Brain microvascular endothelial cell (primary cell): ENCODE measurements at regions not wholly inside any gene's neighbourhood (a gene's known extent, or its start where the extent isn't known, plus 50 kb on each side); places are given as distances from the start of the nearest gene placed in this dataset.
A peak's percentile ranks its signal among the peaks of the same experiment; 100 is the strongest.

ENCODE experiments used
- DNase-seq: peaks from one replicate; pipeline ENCODE4 v3.0.0-alpha.2; 2020
- H3K27ac ChIP-seq: fragments of 250-450 bp; sonication (Bioruptor Pico); 2 replicates; pipeline ENCODE4 v1.5.1; 2020; ENCODE audit warnings: mild to moderate bottlenecking, moderate library complexity
- H3K27me3 ChIP-seq: fragments of 250-450 bp; sonication (Bioruptor Pico); replicated peaks from 2 replicates; pipeline ENCODE4 v1.5.1; 2020; ENCODE audit warnings: mild to moderate bottlenecking
- H3K36me3 ChIP-seq: fragments of 250-450 bp; sonication (Bioruptor Pico); replicated peaks from 2 replicates; pipeline ENCODE4 v1.5.1; 2020; ENCODE audit warnings: mild to moderate bottlenecking
- H3K4me3 ChIP-seq: 2 replicates; pipeline ENCODE4 v1.5.1; 2011; ENCODE audit warnings: low read depth, mild to moderate bottlenecking, control low read depth, low read length, moderate library complexity
- in situ Hi-C: cut with HindIII; loops from 2 replicates; pipeline ENCODE4 v1.10.0; 2017; ENCODE audit warnings: low sequenced_read_pairs, low pct_ligation_motif_present
- TF ChIP-seq, protein P1 (sequence below): IDR thresholded peaks from 2 replicates; pipeline ENCODE4 v1.5.1; 2011; ENCODE audit warnings: low read depth, mild to moderate bottlenecking, moderate library complexity, low read length, control low read depth, inconsistent platforms; ENCODE audit errors: missing control alignments

DNA sequence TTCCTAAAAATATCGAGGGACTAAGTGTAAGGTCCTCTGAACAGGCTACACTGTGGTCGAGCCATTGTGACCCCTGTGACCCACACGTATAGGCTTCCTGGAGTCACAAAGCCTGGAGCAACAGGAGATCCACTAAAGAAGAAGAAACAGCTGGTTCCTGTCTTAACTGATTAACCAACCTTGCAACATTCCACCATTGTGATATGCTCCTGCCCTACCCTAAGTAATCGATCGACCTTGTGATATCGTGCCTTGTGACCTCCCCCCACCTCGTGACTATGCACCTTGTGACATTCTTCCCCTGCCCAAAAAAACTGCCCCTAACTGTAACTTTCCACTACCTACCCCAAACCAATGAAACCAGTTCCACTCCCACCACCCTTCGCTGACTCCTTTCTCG lies 304.6 kb upstream of the FAM78B start:
- in situ Hi-C loops, result no loop called here
- TF ChIP-seq, protein P1, sequence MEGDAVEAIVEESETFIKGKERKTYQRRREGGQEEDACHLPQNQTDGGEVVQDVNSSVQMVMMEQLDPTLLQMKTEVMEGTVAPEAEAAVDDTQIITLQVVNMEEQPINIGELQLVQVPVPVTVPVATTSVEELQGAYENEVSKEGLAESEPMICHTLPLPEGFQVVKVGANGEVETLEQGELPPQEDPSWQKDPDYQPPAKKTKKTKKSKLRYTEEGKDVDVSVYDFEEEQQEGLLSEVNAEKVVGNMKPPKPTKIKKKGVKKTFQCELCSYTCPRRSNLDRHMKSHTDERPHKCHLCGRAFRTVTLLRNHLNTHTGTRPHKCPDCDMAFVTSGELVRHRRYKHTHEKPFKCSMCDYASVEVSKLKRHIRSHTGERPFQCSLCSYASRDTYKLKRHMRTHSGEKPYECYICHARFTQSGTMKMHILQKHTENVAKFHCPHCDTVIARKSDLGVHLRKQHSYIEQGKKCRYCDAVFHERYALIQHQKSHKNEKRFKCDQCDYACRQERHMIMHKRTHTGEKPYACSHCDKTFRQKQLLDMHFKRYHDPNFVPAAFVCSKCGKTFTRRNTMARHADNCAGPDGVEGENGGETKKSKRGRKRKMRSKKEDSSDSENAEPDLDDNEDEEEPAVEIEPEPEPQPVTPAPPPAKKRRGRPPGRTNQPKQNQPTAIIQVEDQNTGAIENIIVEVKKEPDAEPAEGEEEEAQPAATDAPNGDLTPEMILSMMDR, result no peak
- Histone ChIP-seq H3K27me3 (no peaks in the 10 kb centered on the region), H3K36me3 (no peaks in the 10 kb centered on the region), H3K4me3 (no peak overlapping the region), H3K27ac (no peak overlapping the region)
- DNase-seq, result no peak

DNA sequence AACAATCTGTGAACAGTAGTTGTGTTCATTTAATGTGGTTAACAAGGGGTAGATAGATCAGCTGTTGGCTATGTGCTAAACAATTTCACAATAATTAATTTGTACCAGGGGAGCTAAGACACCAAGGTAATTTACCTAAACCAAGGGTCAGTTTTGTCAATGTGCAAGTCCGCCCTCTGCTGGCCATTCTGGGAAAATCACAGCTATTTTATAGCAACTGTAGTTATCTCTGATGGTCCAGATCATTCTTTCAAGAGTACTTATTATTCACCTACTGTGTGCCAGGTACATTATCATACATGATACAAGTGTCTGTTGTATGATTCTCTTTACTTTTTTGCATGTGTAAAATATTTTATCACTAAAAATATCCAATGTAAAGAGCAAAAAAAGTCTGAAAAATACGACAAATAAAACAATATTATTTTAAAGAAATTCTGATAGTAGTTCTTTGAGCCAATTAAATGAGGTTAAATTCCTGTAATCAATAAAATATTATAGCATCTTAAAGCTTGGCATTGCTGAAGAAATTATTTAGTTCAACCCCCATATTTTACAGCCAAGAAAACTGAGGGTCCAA lies 312.3 kb upstream of the FAM78B start:
- Histone ChIP-seq H3K27ac (no peak overlapping the region), H3K27me3 (no peaks in the 10 kb centered on the region), H3K4me3 (no peak overlapping the region), H3K36me3 (no peaks in the 10 kb centered on the region)
- TF ChIP-seq, protein P1, result peak; percentile 83
- in situ Hi-C loops, result no loop called here
- DNase-seq, result peak; percentile 39

DNA sequence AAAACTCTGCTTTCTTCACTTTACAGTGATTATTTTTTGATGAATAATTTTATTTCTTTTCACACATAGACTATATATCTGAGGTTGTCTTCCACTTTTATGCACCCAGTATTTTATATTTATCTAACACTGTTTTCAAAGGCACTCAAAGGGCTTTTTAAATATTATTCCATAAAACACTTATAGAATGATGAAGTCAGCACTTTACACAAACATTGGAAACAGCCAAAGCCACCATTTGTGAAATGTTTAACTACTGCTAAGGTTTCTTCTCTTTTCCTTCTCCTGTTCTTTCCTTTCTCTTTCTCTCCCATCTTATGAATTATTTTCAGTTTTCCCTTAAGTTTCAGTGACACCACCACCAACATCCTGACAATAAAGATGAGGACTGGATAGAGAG lies 317.7 kb upstream of the FAM78B start:
- H3K27ac ChIP-seq, result no peak overlapping the region
- H3K36me3 ChIP-seq, result no peaks in the 10 kb centered on the region
- TF ChIP-seq, protein P1, result no peak
- DNase-seq, result no peak
- no peaks in the 10 kb centered on the region for H3K27me3 ChIP-seq
- H3K4me3 ChIP-seq, result no peak overlapping the region
- in situ Hi-C loops, result no loop called here

DNA sequence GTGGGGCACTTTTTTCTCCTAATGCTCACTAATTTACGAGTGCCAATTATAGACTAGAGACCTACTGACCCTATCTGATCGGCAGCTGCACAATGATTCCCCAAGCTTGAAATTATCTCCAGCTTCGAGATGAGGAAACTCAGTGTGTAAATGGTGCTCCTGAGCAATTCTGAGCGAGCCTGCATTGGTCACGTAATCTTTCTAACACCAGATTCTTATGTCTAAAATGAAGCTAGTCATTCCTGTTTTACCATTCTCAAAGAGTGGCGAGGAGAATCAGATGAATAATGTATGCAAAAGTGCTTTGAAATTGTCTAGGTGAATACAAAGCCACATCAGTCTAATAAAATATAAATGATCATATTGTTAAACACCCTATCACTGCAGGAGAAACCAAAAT lies 318.1 kb upstream of the FAM78B start:
- in situ Hi-C loops, result no loop called here
- TF ChIP-seq, protein P1, result no peak

DNA sequence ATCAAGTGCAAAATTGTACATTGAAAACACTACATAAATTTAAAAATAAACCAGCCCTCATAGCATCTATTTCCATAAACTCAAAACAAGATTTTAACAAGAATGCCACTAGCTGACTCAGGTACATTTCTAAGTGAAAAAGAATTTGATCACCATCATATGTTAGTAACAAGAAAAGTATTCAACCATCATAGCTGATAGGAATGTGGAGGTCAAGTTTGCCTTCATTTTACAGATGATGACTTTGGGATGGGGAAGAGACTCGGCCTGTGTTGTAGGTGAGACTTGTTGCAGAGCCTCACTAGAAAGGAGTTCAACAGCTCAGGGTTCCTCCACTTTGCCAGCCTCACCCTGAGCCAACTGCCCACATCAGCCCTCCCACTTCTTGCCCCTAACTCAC lies 318.8 kb upstream of the FAM78B start:
- in situ Hi-C loops, result no loop called here
- TF ChIP-seq, protein P1, result no peak
- Histone ChIP-seq H3K4me3 (no peak overlapping the region), H3K27ac (no peak overlapping the region), H3K27me3 (no peaks in the 10 kb centered on the region), H3K36me3 (no peaks in the 10 kb centered on the region)
- DNase-seq, result no peak

More for the DNA sequence above, 318.1 kb upstream of the FAM78B start:
- Histone ChIP-seq H3K27ac (no peak overlapping the region), H3K36me3 (no peaks in the 10 kb centered on the region), H3K27me3 (no peaks in the 10 kb centered on the region), H3K4me3 (no peak overlapping the region)
- DNase-seq, result no peak

DNA sequence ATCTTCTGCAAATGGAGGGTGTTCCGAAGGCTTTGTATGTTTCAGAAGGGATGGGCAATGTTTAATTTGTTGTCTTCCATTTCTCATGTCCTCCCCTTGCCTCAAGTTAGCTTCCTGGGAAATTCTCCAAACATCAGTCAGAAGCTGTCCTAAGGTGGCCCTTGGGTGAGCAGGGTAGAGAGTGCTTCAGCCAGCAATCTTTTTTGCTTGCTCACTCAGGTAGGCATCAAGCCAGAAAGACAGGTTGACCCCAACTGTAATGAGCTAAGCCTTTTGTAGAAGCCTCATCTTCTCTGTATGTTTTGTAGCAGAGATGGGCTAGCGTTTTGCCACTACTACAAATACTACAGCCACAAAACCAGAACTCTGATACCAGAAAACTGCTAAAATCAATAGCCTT lies 321.5 kb upstream of the FAM78B start:
- TF ChIP-seq, protein P1, result no peak
- no peak for DNase-seq
- in situ Hi-C loops, result no loop called here

More for the DNA sequence above, 321.5 kb upstream of the FAM78B start:
- Histone ChIP-seq H3K36me3 (no peaks in the 10 kb centered on the region), H3K27ac (no peak overlapping the region), H3K27me3 (no peaks in the 10 kb centered on the region), H3K4me3 (no peak overlapping the region)
